H9 (cell line): ENCODE measurements at regions not wholly inside any gene's neighbourhood (a gene's known extent, or its start where the extent isn't known, plus 50 kb on each side); places are given as distances from the start of the nearest gene placed in this dataset.

ENCODE experiments used
- DNase-seq: peaks from one replicate; pipeline ENCODE4 v3.0.0-alpha.2; 2017
- H2AFZ ChIP-seq: one replicate; pipeline ENCODE4 v1.6.1; 2013; ENCODE audit warnings: mild to moderate bottlenecking, low read length, control low read depth, moderate library complexity
- H2AK5ac ChIP-seq: 2 replicates; pipeline ENCODE4 v1.6.1; 2013; ENCODE audit warnings: low read length, control low read depth, mixed read lengths; ENCODE audit not compliant: insufficient read length
- H2BK120ac ChIP-seq: one replicate; pipeline ENCODE4 v1.6.1; 2013; ENCODE audit warnings: low read depth, mild to moderate bottlenecking, low read length, control low read depth, inconsistent platforms; ENCODE audit not compliant: poor library complexity, severe bottlenecking
- H2BK12ac ChIP-seq: 2 replicates; pipeline ENCODE4 v1.6.1; 2013; ENCODE audit warnings: low read length, control low read depth, mixed read lengths, low read depth; ENCODE audit not compliant: insufficient read length
- H2BK15ac ChIP-seq: 2 replicates; pipeline ENCODE4 v1.6.1; 2013; ENCODE audit warnings: low read depth, low read length, control low read depth
- H2BK20ac ChIP-seq: one replicate; pipeline ENCODE4 v1.6.1; 2013; ENCODE audit warnings: low read depth, mild to moderate bottlenecking, low read length, control low read depth, inconsistent platforms; ENCODE audit not compliant: poor library complexity, severe bottlenecking
- H2BK5ac ChIP-seq: 2 replicates; pipeline ENCODE4 v1.6.1; 2013; ENCODE audit warnings: low read length, control low read depth, mixed read lengths; ENCODE audit not compliant: insufficient read length
- H3K14ac ChIP-seq: 2 replicates; pipeline ENCODE4 v1.6.1; 2013; ENCODE audit warnings: low read length, control low read depth; ENCODE audit not compliant: insufficient read depth
- H3K18ac ChIP-seq: 2 replicates; pipeline ENCODE4 v1.6.1; 2013; ENCODE audit warnings: low read depth, mild to moderate bottlenecking, mixed read lengths, low read length, control low read depth; ENCODE audit not compliant: insufficient read length
- H3K23ac ChIP-seq: 2 replicates; pipeline ENCODE4 v1.6.1; 2013; ENCODE audit warnings: low read length, control low read depth, mixed read lengths, low read depth; ENCODE audit not compliant: insufficient read length
- H3K23me2 ChIP-seq: 2 replicates; pipeline ENCODE4 v1.6.1; 2013; ENCODE audit warnings: low read depth, mild to moderate bottlenecking, mixed read lengths, low read length, control low read depth; ENCODE audit not compliant: insufficient read length, poor library complexity, severe bottlenecking
- H3K27ac ChIP-seq: 2 replicates; pipeline ENCODE4 v1.5.1; 2013; ENCODE audit warnings: low read length, control low read depth, mixed read lengths, low read depth; ENCODE audit not compliant: insufficient read length
- H3K27me3 ChIP-seq: 2 replicates; pipeline ENCODE4 v1.6.1; 2013; ENCODE audit warnings: low read length, control low read depth, inconsistent platforms; ENCODE audit not compliant: insufficient read depth
- H3K4ac ChIP-seq: 2 replicates; pipeline ENCODE4 v1.6.1; 2013; ENCODE audit warnings: low read depth, mild to moderate bottlenecking, control low read depth, inconsistent platforms, low read length, moderate library complexity
- H3K4me1 ChIP-seq: 2 replicates; pipeline ENCODE4 v1.6.1; 2013; ENCODE audit warnings: low read length, control low read depth, inconsistent platforms; ENCODE audit not compliant: insufficient read depth
- H3K4me2 ChIP-seq: 2 replicates; pipeline ENCODE4 v1.6.1; 2013; ENCODE audit warnings: low read length, control low read depth, mixed read lengths; ENCODE audit not compliant: insufficient read length, insufficient read depth
- H3K56ac ChIP-seq: 2 replicates; pipeline ENCODE4 v1.6.1; 2013; ENCODE audit warnings: low read depth, mild to moderate bottlenecking, mixed read lengths, low read length, control low read depth; ENCODE audit not compliant: insufficient read length
- H3K79me1 ChIP-seq: 2 replicates; pipeline ENCODE4 v1.6.1; 2013; ENCODE audit warnings: low read depth, mild to moderate bottlenecking, moderate library complexity, low read length, control low read depth, inconsistent platforms; ENCODE audit not compliant: insufficient read depth, poor library complexity, severe bottlenecking
- H3K79me2 ChIP-seq: 2 replicates; pipeline ENCODE4 v1.6.1; 2013; ENCODE audit warnings: low read length, control low read depth, inconsistent platforms; ENCODE audit not compliant: insufficient read depth
- H3K9ac ChIP-seq: 2 replicates; pipeline ENCODE4 v1.6.1; 2013; ENCODE audit warnings: low read length, control low read depth, mixed read lengths; ENCODE audit not compliant: insufficient read length; ENCODE audit errors: extremely low read depth
- H3K9me3 ChIP-seq: one replicate; pipeline ENCODE4 v1.6.1; 2013; ENCODE audit warnings: low read depth, low read length, inconsistent platforms; ENCODE audit not compliant: control insufficient read depth
- H3T11ph ChIP-seq: one replicate; pipeline ENCODE4 v1.6.1; 2013; ENCODE audit warnings: mild to moderate bottlenecking, low read length, control low read depth, inconsistent platforms
- H4K20me1 ChIP-seq: one replicate; pipeline ENCODE4 v1.6.1; 2013; ENCODE audit not compliant: control insufficient read depth, insufficient read length, insufficient read depth
- H4K5ac ChIP-seq: 2 replicates; pipeline ENCODE4 v1.6.1; 2013; ENCODE audit warnings: low read depth, mild to moderate bottlenecking, mixed read lengths, low read length, control low read depth; ENCODE audit not compliant: insufficient read length
- H4K8ac ChIP-seq: replicated peaks from 2 replicates; pipeline ENCODE4 v1.6.1; 2013; ENCODE audit warnings: low read length, control low read depth, mixed read lengths, low read depth; ENCODE audit not compliant: insufficient read length
- H4K91ac ChIP-seq: 2 replicates; pipeline ENCODE4 v1.6.1; 2013; ENCODE audit warnings: low read depth, mild to moderate bottlenecking, moderate library complexity, mixed read lengths, low read length, control low read depth; ENCODE audit not compliant: insufficient read length
- H3K27ac Mint-ChIP-seq, 3 experiments: 2 replicates in 2 of 3; 3 replicates in 1 of 3; pipeline ENCODE4 v1.8.0; 2020 to 2021; ENCODE audit warnings: mixed read lengths in 3 of 3, mild to moderate bottlenecking in 1 of 3, moderate library complexity in 1 of 3
- H3K27me3 Mint-ChIP-seq: 2 replicates; pipeline ENCODE4 v1.8.0; 2021; ENCODE audit warnings: low read depth, mild to moderate bottlenecking, moderate library complexity, mixed read lengths
- H3K36me3 Mint-ChIP-seq, 3 experiments: 2 replicates in 2 of 3; 3 replicates in 1 of 3; pipeline ENCODE4 v1.8.0; 2020 to 2021; ENCODE audit warnings: low read depth in 3 of 3, mixed read lengths in 3 of 3; ENCODE audit not compliant: insufficient read depth in 1 of 3
- H3K4me1 Mint-ChIP-seq, 2 experiments: 2 replicates each; pipeline ENCODE4 v1.8.0; 2020; ENCODE audit warnings: mixed read lengths in 2 of 2
- H3K4me3 Mint-ChIP-seq, 2 experiments: 2 replicates in 1 of 2; 3 replicates in 1 of 2; pipeline ENCODE4 v1.8.0; 2020 to 2021; ENCODE audit warnings: mild to moderate bottlenecking in 2 of 2, mixed read lengths in 2 of 2, moderate library complexity in 1 of 2
- H3K9me3 Mint-ChIP-seq, 2 experiments: 2 replicates in 1 of 2; 3 replicates in 1 of 2; pipeline ENCODE4 v1.8.0; 2020; ENCODE audit warnings: mild to moderate bottlenecking in 2 of 2, mixed read lengths in 2 of 2, moderate library complexity in 1 of 2
- WGBS: extraction: QIAGEN DNeasy Blood & Tissue Kit; methylation state at CpG from one replicate; pipeline ENCODE4 v1.1.7; 2013; ENCODE audit warnings: missing lambda C conversion rate, low lambda C conversion rate, mixed read lengths; ENCODE audit not compliant: insufficient read length; ENCODE audit errors: extremely low coverage; 5-methylcytosine and 5-hydroxymethylcytosine counted together
- TF ChIP-seq, protein P1 (sequence below): fragments of 200-600 bp; sonication (generic); conservative IDR thresholded peaks from 3 replicates; pipeline ENCODE4 v1.8.0; 2021; ENCODE audit warnings: antibody characterized with exemption, mild to moderate bottlenecking

DNA sequence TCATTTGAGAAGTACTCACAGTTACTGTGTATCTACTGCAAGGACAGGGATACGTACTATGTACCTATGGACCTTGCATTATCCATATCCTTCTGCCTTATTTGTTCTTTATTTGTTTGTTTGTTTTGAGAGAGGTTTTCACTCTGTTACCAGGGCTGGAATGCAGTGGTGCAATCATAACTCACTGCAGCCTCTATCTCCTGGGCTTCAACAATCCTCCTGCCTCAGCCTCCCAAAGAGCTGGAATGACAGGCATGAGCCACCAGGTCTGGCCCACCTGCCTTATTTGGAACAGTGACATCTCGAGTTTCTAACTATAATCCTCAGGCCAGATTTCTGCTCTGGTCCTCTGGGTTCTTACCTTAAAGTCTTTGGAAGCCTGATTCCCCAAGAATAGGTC, 395.5 kb upstream of the PKN2 start:
- H3K79me1 ChIP-seq, result no peaks in the 10 kb centered on the region
- Mint-ChIP-seq H3K27ac (peak overlapping the region in 1 of 3 experiments; percentile 50; a peak in 1 of 7 replicates), H3K27me3 (no peaks in the 10 kb centered on the region), H3K4me1 (peaks cover 7 to 8% of the 10 kb centered on the region in 2 experiments), H3K36me3 (no peaks in the 10 kb centered on the region), H3K9me3 (no peaks in the 10 kb centered on the region), H3K4me3 (no peak overlapping the region)
- H3K4me2 ChIP-seq, result no peak overlapping the region
- H4K8ac ChIP-seq, result no peak overlapping the region
- H2BK120ac ChIP-seq, result no peak overlapping the region
- TF ChIP-seq, protein P1, sequence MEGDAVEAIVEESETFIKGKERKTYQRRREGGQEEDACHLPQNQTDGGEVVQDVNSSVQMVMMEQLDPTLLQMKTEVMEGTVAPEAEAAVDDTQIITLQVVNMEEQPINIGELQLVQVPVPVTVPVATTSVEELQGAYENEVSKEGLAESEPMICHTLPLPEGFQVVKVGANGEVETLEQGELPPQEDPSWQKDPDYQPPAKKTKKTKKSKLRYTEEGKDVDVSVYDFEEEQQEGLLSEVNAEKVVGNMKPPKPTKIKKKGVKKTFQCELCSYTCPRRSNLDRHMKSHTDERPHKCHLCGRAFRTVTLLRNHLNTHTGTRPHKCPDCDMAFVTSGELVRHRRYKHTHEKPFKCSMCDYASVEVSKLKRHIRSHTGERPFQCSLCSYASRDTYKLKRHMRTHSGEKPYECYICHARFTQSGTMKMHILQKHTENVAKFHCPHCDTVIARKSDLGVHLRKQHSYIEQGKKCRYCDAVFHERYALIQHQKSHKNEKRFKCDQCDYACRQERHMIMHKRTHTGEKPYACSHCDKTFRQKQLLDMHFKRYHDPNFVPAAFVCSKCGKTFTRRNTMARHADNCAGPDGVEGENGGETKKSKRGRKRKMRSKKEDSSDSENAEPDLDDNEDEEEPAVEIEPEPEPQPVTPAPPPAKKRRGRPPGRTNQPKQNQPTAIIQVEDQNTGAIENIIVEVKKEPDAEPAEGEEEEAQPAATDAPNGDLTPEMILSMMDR, result no peak
- no peak overlapping the region for H3K56ac ChIP-seq
- DNase-seq, result no peak
- no peak overlapping the region for H2AK5ac ChIP-seq
- no peaks in the 10 kb centered on the region for H3K27me3 ChIP-seq
- no peak overlapping the region for H2BK12ac ChIP-seq
- no peaks in the 10 kb centered on the region for H4K20me1 ChIP-seq
- H3T11ph ChIP-seq, result no peak overlapping the region
- no peaks in the 10 kb centered on the region for H3K4me1 ChIP-seq
- H3K27ac ChIP-seq, result no peak overlapping the region
- H2BK15ac ChIP-seq, result no peak overlapping the region
- no peaks in the 10 kb centered on the region for H3K23me2 ChIP-seq
- no peak overlapping the region for H4K5ac ChIP-seq
- no peak overlapping the region for H3K14ac ChIP-seq
- no peak overlapping the region for H2AFZ ChIP-seq
- no peaks in the 10 kb centered on the region for H3K79me2 ChIP-seq
- no peak overlapping the region for H4K91ac ChIP-seq
- no peaks in the 10 kb centered on the region for H3K9me3 ChIP-seq
- no peak overlapping the region for H3K18ac ChIP-seq
- H3K23ac ChIP-seq, result no peak overlapping the region
- H3K4ac ChIP-seq, result no peak overlapping the region
- H2BK5ac ChIP-seq, result no peak overlapping the region
- WGBS, result no CpG with 5 or more reads among the region's 2 CpGs
- no peak overlapping the region for H3K9ac ChIP-seq
- H2BK20ac ChIP-seq, result no peak overlapping the region
